IPS DF 4.7 (cell line): ENCODE measurements at regions not wholly inside any gene's neighbourhood (a gene's known extent, or its start where the extent isn't known, plus 50 kb on each side); places are given as distances from the start of the nearest gene placed in this dataset.
A peak's percentile ranks its signal among the peaks of the same experiment; 100 is the strongest.

Experiments
- DNase-seq: peaks from one replicate; pipeline ENCODE4 v3.0.0-alpha.2; 2013; ENCODE audit warnings: low spot score; ENCODE audit errors: extremely low read depth

DNA sequence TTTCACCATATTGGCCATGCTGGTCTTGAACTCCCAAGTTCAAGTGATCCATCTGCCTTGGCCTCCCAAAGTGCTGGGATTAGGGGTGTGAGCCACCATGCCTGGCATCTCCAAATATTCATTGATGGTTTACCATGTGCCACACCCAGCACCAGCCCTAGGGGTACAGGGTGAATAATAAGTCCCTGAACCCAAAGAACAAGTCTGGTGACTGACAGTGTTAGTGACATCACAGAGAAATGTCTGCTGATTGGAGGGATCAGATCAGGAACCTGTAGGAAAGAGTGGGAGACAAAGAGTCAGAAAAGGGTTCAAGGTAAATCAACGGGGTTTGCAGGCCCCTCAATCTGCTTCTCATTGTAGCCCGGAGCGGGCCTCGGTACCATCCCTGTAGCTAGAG lies 118.4 kb upstream of the NABP1 start:
- DNase-seq = no peak

GRCh38 chr2:191560411-191560980 lies 117.4 kb upstream of the NABP1 start:
- no peak for DNase-seq

- DNase-seq = no peak
These were observed 112.8 kb upstream of the NABP1 start for GRCh38 chr2:191565120-191565519.

- DNase-seq = no peak
These were observed 112.2 kb upstream of the NABP1 start for GRCh38 chr2:191565647-191566198.

DNA sequence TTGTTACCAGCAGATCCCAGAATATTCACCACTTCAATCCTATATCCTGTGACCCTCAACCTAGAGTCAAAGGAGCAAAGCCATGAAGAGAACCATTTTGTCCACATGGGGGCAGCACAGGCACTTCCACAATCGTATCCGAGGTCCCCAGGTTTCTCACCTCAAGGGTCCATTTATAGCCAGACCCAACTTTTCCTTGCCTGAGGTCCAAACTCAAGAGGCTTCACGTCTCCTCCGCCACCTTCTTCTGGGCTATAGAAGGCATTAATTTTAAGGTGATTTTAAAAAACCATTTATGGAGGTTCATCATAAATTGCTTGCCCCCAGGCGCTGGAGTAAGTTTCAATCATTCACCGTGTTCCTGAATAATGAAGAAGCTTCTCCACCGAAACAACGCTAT lies 111.6 kb upstream of the NABP1 start:
- peak; percentile 89 for DNase-seq

- no peak for DNase-seq
These were observed 110.7 kb upstream of the NABP1 start for GRCh38 chr2:191567206-191567605.

DNA sequence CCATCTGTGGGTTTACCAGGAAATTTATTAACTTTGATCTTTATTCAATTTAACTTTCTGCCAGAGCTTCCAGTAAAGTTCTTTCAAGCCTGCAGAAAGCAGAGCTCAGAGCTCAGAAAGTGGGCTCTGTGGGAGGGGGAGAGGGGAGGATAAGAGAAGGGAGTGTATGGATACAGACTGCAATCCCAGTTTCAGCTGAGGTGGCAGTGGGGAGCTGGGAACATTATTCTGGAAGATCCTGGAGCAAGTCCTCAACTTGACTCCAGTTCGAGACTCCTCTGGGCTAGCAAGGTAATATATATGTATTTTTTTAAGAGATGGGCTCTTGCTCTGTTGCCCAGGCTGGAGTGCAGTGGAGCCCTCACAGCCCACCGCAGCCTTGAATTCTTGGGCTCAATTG lies 108.9 kb upstream of the NABP1 start:
- no peak for DNase-seq

GRCh38 chr2:191571163-191571769 lies 106.7 kb upstream of the NABP1 start:
- DNase-seq = no peak

DNA sequence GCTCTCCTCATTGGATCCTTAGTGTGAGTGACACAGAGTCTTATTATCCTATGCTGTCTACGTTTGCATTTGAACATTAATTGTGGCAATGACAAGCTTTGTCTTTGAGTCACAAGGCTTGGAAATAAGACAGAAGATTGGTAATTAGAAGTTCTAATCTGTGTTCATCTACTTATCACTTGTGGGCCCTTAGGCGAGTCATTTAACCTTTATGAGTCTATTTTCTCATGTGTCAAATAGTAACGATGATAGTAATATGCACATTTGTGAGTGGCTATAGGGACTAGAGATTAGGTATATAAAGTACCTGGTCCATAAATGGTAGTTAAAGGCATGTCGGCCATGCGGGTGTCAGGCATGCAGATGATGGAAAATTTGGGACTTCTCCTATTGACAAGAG lies 105.6 kb upstream of the NABP1 start:
- DNase-seq = no peak

- no peak for DNase-seq
These were observed 104.7 kb upstream of the NABP1 start for GRCh38 chr2:191573216-191573615.

DNA sequence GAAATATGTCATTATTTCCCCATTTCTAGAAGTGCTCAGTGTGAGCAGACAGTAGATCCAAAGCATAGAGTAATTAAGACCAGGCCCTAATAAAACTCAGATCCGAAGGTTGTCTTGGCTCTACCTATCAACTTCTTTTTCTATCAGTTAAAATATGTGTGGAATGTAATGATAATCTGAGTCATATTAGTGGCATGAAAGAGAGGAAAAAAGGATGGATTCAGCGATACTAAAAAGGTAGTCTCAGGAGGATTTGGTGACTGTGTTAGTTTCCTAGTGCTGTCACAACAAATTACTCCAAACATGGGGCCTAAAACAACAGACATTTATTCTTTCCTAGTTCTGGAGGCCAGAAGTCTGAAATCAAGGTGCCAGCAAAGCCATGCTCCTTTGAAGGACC lies 103.7 kb upstream of the NABP1 start:
- no peak for DNase-seq

GRCh38 chr2:191577605-191578004 lies 100.3 kb upstream of the NABP1 start:
- DNase-seq = no peak

DNA sequence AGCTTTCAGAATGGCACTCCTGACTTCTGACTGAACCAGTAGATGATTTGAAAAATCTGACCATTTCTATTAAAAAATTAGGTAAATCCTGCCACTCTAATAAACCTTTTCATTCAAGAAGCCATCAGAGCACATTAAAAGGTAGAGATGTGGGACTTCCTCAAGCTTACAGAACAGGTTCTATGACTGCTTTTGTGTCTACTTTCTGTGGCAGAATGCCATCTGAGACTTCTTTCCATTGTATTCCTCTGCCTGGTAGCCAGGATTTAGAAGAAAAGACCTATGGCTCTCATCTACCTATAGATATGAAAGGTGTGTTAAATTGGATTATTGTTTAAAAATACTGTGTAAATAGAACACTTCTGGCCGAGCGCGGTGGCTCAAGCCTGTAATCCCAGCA lies 99.9 kb upstream of the NABP1 start:
- no peak for DNase-seq

DNA sequence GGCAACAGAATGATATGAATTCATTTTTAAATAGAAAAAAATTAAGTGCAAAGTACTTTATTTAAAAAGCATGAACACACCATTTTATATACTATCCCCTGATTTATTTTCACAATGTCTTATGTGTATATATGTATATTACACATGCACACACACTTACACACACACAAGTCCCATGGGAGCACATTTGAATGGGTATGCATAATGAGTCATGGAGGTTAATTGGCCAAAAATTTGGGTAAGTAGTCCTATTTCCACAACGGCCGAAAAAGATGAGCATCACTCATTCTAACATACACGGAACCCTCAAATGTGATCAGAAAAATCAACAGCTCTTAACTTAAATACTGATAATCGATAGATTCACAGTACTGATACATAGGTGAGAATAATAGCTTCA lies 97.4 kb upstream of the NABP1 start:
- no peak for DNase-seq

- DNase-seq = no peak
These were observed 96.9 kb upstream of the NABP1 start for GRCh38 chr2:191581003-191581402.

DNA sequence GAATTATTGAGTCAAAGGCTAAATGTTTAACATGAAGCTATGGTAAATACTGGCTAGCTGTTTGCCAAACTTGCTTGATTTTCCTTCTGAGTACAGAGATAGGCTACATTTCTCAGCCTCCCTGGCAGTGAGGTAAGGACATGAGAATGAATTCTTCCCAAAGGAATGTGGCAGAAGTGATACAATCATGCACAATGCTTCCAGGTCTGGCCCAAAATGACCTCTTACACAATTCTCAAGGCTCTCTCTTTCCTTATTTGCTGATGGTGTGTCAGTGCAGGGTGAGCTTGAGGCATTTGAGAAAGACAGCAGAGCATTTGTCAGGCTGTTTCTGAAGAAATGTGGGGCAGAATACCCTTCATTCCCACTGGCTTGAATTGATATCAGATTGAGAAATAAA lies 95.6 kb upstream of the NABP1 start:
- no peak for DNase-seq

DNA sequence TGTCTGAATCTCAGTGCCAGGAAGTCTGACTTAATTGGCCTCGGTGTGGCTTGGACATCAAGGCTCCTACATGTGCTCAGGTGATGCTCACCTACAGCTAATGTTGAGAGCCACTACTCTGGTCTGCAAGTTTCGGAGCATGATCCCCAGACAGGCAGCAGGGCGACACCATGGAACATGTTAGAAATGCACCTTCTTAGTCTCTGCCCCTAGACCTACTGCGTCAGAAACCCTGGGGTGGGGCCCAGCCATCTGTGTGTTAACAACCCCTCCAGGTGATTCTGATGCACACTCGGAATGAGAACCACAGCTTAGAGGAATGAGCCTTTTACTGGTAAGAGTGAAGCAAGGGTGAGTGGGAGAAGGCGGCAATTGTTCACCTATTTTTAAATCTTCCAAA lies 86.9 kb upstream of the NABP1 start:
- DNase-seq = no peak

GRCh38 chr2:191593622-191594385 lies 84.1 kb upstream of the NABP1 start:
- DNase-seq = no peak

DNA sequence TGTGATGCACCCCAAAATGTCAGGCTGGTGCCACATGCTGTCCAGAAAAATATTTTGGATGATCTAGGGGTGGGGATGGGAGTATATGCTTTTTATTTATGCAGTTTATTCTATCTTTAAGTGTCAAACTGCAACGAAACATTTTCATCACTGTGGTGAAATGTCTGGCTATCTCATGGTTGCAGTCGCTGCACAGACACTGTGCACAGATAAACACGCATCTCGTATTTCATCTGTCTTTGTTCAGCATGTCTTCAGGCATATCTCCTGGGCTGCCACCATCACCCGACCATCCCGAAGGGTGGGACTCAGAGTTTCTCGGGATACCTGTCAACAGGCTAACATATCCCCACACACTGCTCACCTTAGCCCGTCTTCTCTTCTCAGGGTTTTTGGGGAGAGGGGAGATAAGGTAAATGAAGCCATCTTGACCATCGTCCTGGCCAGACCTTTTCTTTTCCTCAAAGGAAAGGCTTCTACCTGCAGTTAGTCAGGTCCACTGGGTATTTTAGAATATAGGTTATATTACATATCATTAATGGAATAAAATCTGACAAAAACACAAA lies 80.7 kb upstream of the NABP1 start:
- no peak for DNase-seq

DNA sequence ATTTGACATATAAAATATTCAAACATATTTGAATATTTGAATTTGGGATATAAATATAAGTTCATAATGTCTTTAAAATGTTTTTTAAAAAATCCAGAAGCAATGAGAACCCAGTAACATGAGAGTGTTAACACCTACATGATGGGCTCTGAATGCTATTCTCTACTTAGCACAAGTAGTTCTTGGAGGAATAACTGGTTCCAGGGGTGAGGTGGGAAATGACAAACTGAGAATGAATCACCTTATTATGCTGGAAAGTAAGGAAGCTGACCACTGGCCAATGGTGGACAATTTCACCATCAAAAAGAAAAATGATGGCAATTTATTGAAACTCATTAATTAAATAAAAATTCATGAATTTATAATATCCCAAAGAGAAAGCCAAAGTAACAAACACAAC lies 79.6 kb upstream of the NABP1 start:
- no peak for DNase-seq

DNA sequence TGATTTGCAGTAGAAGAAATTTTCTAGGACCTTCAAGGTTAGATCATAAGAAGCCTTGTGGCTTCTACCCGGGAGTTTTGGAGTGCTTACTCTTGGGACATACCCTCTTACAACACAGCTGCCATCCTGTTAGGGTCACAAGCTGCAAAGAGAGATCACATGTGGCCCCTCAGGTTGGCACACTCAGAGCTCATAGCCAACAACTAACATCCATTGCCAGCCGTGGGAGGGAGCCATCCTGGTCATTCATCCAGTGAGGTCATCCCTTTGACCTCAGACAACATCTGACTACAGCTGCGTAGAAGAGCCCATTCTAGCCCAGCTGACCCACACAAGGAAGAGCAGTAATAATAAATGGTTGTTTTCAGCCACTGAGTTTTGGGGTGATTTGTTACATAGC lies 76.9 kb upstream of the NABP1 start:
- DNase-seq = no peak

DNA sequence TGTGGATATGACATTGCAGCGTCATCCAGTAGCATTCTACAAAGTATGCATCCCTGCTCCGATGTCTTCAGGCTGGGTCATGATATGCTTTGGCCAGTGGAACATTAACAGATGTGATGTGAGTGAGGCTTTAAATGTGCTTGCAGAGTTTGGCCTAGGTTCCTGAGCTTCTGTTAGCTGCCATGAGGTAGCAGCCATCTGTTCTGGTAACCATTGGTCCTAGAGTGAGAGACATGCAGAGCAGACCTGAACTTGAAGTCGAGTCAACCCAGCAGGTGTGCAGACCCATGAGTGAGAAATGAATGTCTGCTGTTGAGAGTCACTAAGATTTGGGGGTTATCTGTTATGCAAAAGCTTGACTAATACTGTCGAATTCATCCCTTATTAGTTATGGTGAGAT lies 73.8 kb upstream of the NABP1 start:
- no peak for DNase-seq
